ENCODE measurements at regions not wholly inside any gene's neighbourhood (a gene's known extent, or its start where the extent isn't known, plus 50 kb on each side); places are given as distances from the start of the nearest gene placed in this dataset.
"Not testable (repeated sequence)": the region's sequence is repeated elsewhere in the genome, so short reads cannot be mapped to it uniquely, and the experiment has no call there.

GRCh38 chr12:54734196-54734950 is 86.2 kb upstream of the DCD start:
- TF ChIP-seq POLR2A (IDR thresholded peaks at IDR 0.05; ENCODE audit: low read depth, low read length): no peak
- DNase-seq (ENCODE audit: insufficient read length, low spot score): no peak
- FAIRE-seq: no peak

- no peak for FAIRE-seq
- TF ChIP-seq POLR2A (IDR thresholded peaks at IDR 0.05; ENCODE audit: low read depth, low read length): no peak
- no peak for DNase-seq (ENCODE audit: insufficient read length, low spot score)
These were observed 77.2 kb upstream of the DCD start for GRCh38 chr12:54725233-54725843.

GRCh38 chr12:54723379-54724256 is 75.5 kb upstream of the DCD start:
- FAIRE-seq (peak; percentile 84), DNase-seq (ENCODE audit: insufficient read length, low spot score) (no peak)

GRCh38 chr12:54721312-54721711 is 73.1 kb upstream of the DCD start:
- FAIRE-seq: no peak
- no peak for DNase-seq (ENCODE audit: insufficient read length, low spot score)
- no peak for TF ChIP-seq POLR2A (IDR thresholded peaks at IDR 0.05; ENCODE audit: low read depth, low read length)

More at GRCh38 chr12:54723379-54724256, 75.5 kb upstream of the DCD start:
- TF ChIP-seq POLR2A (IDR thresholded peaks at IDR 0.05; ENCODE audit: low read depth, low read length): no peak

GRCh38 chr12:54719691-54720090 is 71.5 kb upstream of the DCD start:
- FAIRE-seq: no peak
- no peak for TF ChIP-seq POLR2A (IDR thresholded peaks at IDR 0.05; ENCODE audit: low read depth, low read length)
- DNase-seq (ENCODE audit: insufficient read length, low spot score): no peak

- FAIRE-seq (no peak), DNase-seq (ENCODE audit: insufficient read length, low spot score) (no peak)
- no peak for TF ChIP-seq POLR2A (IDR thresholded peaks at IDR 0.05; ENCODE audit: low read depth, low read length)
These were observed 68.1 kb upstream of the DCD start for GRCh38 chr12:54716261-54716660.

GRCh38 chr12:54713876-54714275 is 65.7 kb upstream of the DCD start:
- FAIRE-seq; DNase-seq (ENCODE audit: insufficient read length, low spot score): not testable (repeated sequence)

GRCh38 chr12:54711669-54712068 is 63.5 kb upstream of the DCD start:
- no peak for FAIRE-seq
- TF ChIP-seq POLR2A (IDR thresholded peaks at IDR 0.05; ENCODE audit: low read depth, low read length): no peak
- no peak for DNase-seq (ENCODE audit: insufficient read length, low spot score)

GRCh38 chr12:54708826-54709225 is 60.7 kb upstream of the DCD start:
- DNase-seq (ENCODE audit: insufficient read length, low spot score) (no peak), FAIRE-seq (no peak)
- TF ChIP-seq POLR2A (IDR thresholded peaks at IDR 0.05; ENCODE audit: low read depth, low read length): no peak

- no peak for FAIRE-seq
- no peak for DNase-seq (ENCODE audit: insufficient read length, low spot score)
- TF ChIP-seq POLR2A (IDR thresholded peaks at IDR 0.05; ENCODE audit: low read depth, low read length): no peak
These were observed 56.0 kb upstream of the DCD start for GRCh38 chr12:54704202-54704601.

- no peak for TF ChIP-seq POLR2A (IDR thresholded peaks at IDR 0.05; ENCODE audit: low read depth, low read length)
These were observed 53.9 kb upstream of the DCD start for GRCh38 chr12:54701940-54702592.

GRCh38 chr12:54700849-54701248 is 52.7 kb upstream of the DCD start:
- DNase-seq (ENCODE audit: insufficient read length, low spot score) (no peak), FAIRE-seq (no peak)
- no peak for TF ChIP-seq POLR2A (IDR thresholded peaks at IDR 0.05; ENCODE audit: low read depth, low read length)

More at GRCh38 chr12:54701940-54702592, 53.9 kb upstream of the DCD start:
- DNase-seq (ENCODE audit: insufficient read length, low spot score): no peak
- FAIRE-seq: peak; percentile 82

- TF ChIP-seq POLR2A (IDR thresholded peaks at IDR 0.05; ENCODE audit: low read depth, low read length): no peak
- DNase-seq (ENCODE audit: insufficient read length, low spot score) (no peak), FAIRE-seq (no peak)
These were observed 52.1 kb upstream of the DCD start for GRCh38 chr12:54700301-54700700.

All from H54 (cell line).